ENCODE measurements at regions not wholly inside any gene's neighbourhood (a gene's known extent, or its start where the extent isn't known, plus 50 kb on each side); places are given as distances from the start of the nearest gene placed in this dataset.

DNA sequence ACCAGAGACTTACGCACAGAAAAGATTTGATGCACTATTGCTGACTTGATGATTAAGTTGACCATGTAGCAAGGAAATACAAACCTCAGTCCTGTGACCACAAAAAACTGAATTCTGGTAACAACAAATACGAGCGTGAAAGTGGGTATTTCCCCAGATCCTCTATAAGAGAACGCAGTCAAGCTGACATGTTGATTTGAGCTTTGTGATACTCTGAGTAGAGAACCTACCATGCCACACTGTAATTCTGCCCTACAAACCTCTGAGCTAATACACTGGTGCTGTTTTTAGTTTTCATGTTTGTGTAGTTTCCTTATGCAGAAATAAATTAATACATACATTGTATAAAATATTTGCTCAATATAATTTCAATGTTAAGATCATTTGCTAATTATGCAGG, 565.6 kb upstream of the EPHA5 start:
- TF ChIP-seq EP300 (IDR thresholded peaks at IDR 0.05; ENCODE audit: borderline replicate concordance) (no peak), TAF1 (IDR thresholded peaks at IDR 0.05; ENCODE audit: low read depth) (no peak), TEAD4 (IDR thresholded peaks at IDR 0.05) (no peak), FOXM1 (IDR thresholded peaks at IDR 0.05; ENCODE audit: borderline replicate concordance, low read depth) (no peak), MAX (IDR thresholded peaks at IDR 0.05) (no peak), CEBPB (IDR thresholded peaks at IDR 0.05) (no peak)
- TF ChIP-seq, protein P1, sequence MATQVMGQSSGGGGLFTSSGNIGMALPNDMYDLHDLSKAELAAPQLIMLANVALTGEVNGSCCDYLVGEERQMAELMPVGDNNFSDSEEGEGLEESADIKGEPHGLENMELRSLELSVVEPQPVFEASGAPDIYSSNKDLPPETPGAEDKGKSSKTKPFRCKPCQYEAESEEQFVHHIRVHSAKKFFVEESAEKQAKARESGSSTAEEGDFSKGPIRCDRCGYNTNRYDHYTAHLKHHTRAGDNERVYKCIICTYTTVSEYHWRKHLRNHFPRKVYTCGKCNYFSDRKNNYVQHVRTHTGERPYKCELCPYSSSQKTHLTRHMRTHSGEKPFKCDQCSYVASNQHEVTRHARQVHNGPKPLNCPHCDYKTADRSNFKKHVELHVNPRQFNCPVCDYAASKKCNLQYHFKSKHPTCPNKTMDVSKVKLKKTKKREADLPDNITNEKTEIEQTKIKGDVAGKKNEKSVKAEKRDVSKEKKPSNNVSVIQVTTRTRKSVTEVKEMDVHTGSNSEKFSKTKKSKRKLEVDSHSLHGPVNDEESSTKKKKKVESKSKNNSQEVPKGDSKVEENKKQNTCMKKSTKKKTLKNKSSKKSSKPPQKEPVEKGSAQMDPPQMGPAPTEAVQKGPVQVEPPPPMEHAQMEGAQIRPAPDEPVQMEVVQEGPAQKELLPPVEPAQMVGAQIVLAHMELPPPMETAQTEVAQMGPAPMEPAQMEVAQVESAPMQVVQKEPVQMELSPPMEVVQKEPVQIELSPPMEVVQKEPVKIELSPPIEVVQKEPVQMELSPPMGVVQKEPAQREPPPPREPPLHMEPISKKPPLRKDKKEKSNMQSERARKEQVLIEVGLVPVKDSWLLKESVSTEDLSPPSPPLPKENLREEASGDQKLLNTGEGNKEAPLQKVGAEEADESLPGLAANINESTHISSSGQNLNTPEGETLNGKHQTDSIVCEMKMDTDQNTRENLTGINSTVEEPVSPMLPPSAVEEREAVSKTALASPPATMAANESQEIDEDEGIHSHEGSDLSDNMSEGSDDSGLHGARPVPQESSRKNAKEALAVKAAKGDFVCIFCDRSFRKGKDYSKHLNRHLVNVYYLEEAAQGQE (IDR thresholded peaks at IDR 0.05; ENCODE audit: low read depth) = no peak
